Progenitor cell of endocrine pancreas (in vitro differentiated cells): ENCODE measurements at regions not wholly inside any gene's neighbourhood (a gene's known extent, or its start where the extent isn't known, plus 50 kb on each side); places are given as distances from the start of the nearest gene placed in this dataset.

ENCODE experiments used
- DNase-seq: peaks from one replicate; pipeline ENCODE4 v3.0.0; 2021; ENCODE audit warnings: low spot score; ENCODE audit not compliant: unreplicated experiment
- H3K27ac Mint-ChIP-seq: 2 replicates; pipeline ENCODE4 v1.8.0; 2021; ENCODE audit warnings: mild to moderate bottlenecking, moderate library complexity, mixed read lengths
- H3K27me3 Mint-ChIP-seq: 2 replicates; pipeline ENCODE4 v1.8.0; 2021; ENCODE audit warnings: mixed read lengths
- H3K36me3 Mint-ChIP-seq: 2 replicates; pipeline ENCODE4 v1.8.0; 2022; ENCODE audit warnings: mixed read lengths; ENCODE audit not compliant: insufficient read depth
- H3K4me1 Mint-ChIP-seq: 2 replicates; pipeline ENCODE4 v1.8.0; 2021; ENCODE audit warnings: low read depth, mixed read lengths
- H3K4me3 Mint-ChIP-seq: 2 replicates; pipeline ENCODE4 v1.8.0; 2021; ENCODE audit warnings: low read depth, mild to moderate bottlenecking, moderate library complexity, mixed read lengths
- H3K9me3 Mint-ChIP-seq: 2 replicates; pipeline ENCODE4 v1.8.0; 2021; ENCODE audit warnings: low read depth, mixed read lengths
- CTCF ChIP-seq: fragments of 200-600 bp; sonication (generic); IDR thresholded peaks from one replicate; pipeline ENCODE4 v1.5.0; 2021; ENCODE audit warnings: antibody characterized with exemption, mild to moderate bottlenecking; ENCODE audit not compliant: unreplicated experiment

- no peaks in the 10 kb centered on the region for H3K4me1 Mint-ChIP-seq
- peaks cover 4% of the 10 kb centered on the region for H3K36me3 Mint-ChIP-seq
- H3K27ac Mint-ChIP-seq: no peak overlapping the region
- TF ChIP-seq CTCF: no peak
- peaks cover 3% of the 10 kb centered on the region for H3K27me3 Mint-ChIP-seq
- DNase-seq: no peak
- H3K9me3 Mint-ChIP-seq: peaks cover 8% of the 10 kb centered on the region
- H3K4me3 Mint-ChIP-seq: no peak overlapping the region
Observed at GRCh38 chr11:127496165-127496564, 495.6 kb upstream of the KIRREL3 start.

- no peak overlapping the region for H3K4me3 Mint-ChIP-seq
- peaks cover 4% of the 10 kb centered on the region for H3K36me3 Mint-ChIP-seq
- H3K27me3 Mint-ChIP-seq: peaks cover 3% of the 10 kb centered on the region
- peaks cover 11% of the 10 kb centered on the region for H3K9me3 Mint-ChIP-seq
- TF ChIP-seq CTCF: peak; percentile 66
- no peak overlapping the region for H3K27ac Mint-ChIP-seq
- no peaks in the 10 kb centered on the region for H3K4me1 Mint-ChIP-seq
- DNase-seq: no peak
Observed at GRCh38 chr11:127493330-127494022, 492.9 kb upstream of the KIRREL3 start.

GRCh38 chr11:127492029-127492428 is 491.5 kb upstream of the KIRREL3 start:
- peaks cover 11% of the 10 kb centered on the region for H3K9me3 Mint-ChIP-seq

GRCh38 chr11:127491589-127491988 is 491.0 kb upstream of the KIRREL3 start:
- H3K4me1 Mint-ChIP-seq: no peaks in the 10 kb centered on the region
- peaks cover 3% of the 10 kb centered on the region for H3K27me3 Mint-ChIP-seq
- no peak for TF ChIP-seq CTCF
- DNase-seq: no peak
- peaks cover 4% of the 10 kb centered on the region for H3K36me3 Mint-ChIP-seq
- no peak overlapping the region for H3K27ac Mint-ChIP-seq
- peaks cover 11% of the 10 kb centered on the region for H3K9me3 Mint-ChIP-seq
- H3K4me3 Mint-ChIP-seq: no peak overlapping the region

More at GRCh38 chr11:127492029-127492428, 491.5 kb upstream of the KIRREL3 start:
- no peak for TF ChIP-seq CTCF
- DNase-seq: no peak
- Mint-ChIP-seq H3K27ac (no peak overlapping the region), H3K27me3 (peaks cover 3% of the 10 kb centered on the region), H3K4me1 (no peaks in the 10 kb centered on the region), H3K4me3 (no peak overlapping the region), H3K36me3 (peaks cover 4% of the 10 kb centered on the region)

- no peak overlapping the region for H3K27ac Mint-ChIP-seq
- TF ChIP-seq CTCF: no peak
- no peak for DNase-seq
- H3K9me3 Mint-ChIP-seq: peaks cover 11% of the 10 kb centered on the region
- H3K27me3 Mint-ChIP-seq: peaks cover 3% of the 10 kb centered on the region
- no peak overlapping the region for H3K4me3 Mint-ChIP-seq
- no peaks in the 10 kb centered on the region for H3K4me1 Mint-ChIP-seq
- peaks cover 4% of the 10 kb centered on the region for H3K36me3 Mint-ChIP-seq
Observed at GRCh38 chr11:127490896-127491295, 490.3 kb upstream of the KIRREL3 start.
